ENCODE measurements at regions not wholly inside any gene's neighbourhood (a gene's known extent, or its start where the extent isn't known, plus 50 kb on each side); places are given as distances from the start of the nearest gene placed in this dataset.
A peak's percentile ranks its signal among the peaks of the same experiment; 100 is the strongest.

DNA sequence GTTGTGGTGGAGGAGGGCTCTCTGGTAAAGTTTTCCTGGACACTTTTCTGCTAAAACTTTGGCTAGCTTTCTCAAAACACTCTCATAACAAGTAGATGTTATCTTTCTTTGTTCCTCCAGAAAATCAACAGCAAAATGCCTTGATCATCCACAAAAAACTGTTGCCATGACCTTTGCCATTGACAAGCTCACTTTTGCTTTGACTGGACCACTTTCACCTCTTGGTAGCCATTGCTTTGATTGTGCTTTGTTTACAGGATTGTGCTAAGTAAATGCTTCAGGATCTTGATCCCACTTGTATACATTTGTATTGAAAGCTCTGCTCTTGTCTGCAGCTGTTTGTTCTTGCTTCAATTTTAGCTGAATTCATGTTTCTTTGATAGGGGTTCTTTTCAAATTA is 143.9 kb upstream of the NR3C1 start (continued):
- peak; percentile 49; the same call in 1 of the 2 replicates for TF ChIP-seq ZNF878 (CRISPR knock-in tag; IDR thresholded peaks at IDR 0.05)
- TF ChIP-seq, protein P1, sequence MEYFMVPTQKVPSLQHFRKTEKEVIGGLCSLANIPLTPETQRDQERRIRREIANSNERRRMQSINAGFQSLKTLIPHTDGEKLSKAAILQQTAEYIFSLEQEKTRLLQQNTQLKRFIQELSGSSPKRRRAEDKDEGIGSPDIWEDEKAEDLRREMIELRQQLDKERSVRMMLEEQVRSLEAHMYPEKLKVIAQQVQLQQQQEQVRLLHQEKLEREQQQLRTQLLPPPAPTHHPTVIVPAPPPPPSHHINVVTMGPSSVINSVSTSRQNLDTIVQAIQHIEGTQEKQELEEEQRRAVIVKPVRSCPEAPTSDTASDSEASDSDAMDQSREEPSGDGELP (IDR thresholded peaks at IDR 0.05; ENCODE audit: borderline replicate concordance, low read depth) = 0 out of 2 replicates have a peak, but pooled peaks have one; percentile 27
- TF ChIP-seq, protein P2, sequence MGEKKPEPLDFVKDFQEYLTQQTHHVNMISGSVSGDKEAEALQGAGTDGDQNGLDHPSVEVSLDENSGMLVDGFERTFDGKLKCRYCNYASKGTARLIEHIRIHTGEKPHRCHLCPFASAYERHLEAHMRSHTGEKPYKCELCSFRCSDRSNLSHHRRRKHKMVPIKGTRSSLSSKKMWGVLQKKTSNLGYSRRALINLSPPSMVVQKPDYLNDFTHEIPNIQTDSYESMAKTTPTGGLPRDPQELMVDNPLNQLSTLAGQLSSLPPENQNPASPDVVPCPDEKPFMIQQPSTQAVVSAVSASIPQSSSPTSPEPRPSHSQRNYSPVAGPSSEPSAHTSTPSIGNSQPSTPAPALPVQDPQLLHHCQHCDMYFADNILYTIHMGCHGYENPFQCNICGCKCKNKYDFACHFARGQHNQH (CRISPR knock-in tag; IDR thresholded peaks at IDR 0.05) = peak; percentile 93
- no peak; the same call in 1 of the 2 replicates for TF ChIP-seq SPEN (CRISPR knock-in tag; IDR thresholded peaks at IDR 0.05; ENCODE audit: low read depth)
- TF ChIP-seq FOXA1 (IDR thresholded peaks at IDR 0.05) = peak; percentile 79
- TF ChIP-seq FOXA1 (CRISPR knock-in tag; IDR thresholded peaks at IDR 0.05) = peak; percentile 92
- no peak for TF ChIP-seq MLLT10 (CRISPR knock-in tag; IDR thresholded peaks at IDR 0.05)
- peak; percentile 99 for TF ChIP-seq SOX5 (CRISPR knock-in tag; IDR thresholded peaks at IDR 0.05; ENCODE audit: borderline replicate concordance)
- no peak for TF ChIP-seq ZNF431 (CRISPR knock-in tag; IDR thresholded peaks at IDR 0.05; ENCODE audit: borderline replicate concordance, low read depth)
- TF ChIP-seq RARA (CRISPR knock-in tag; IDR thresholded peaks at IDR 0.05) = peak; percentile 98
- TF ChIP-seq KLF13 (CRISPR knock-in tag; IDR thresholded peaks at IDR 0.05) = no peak
- TF ChIP-seq, protein P3, sequence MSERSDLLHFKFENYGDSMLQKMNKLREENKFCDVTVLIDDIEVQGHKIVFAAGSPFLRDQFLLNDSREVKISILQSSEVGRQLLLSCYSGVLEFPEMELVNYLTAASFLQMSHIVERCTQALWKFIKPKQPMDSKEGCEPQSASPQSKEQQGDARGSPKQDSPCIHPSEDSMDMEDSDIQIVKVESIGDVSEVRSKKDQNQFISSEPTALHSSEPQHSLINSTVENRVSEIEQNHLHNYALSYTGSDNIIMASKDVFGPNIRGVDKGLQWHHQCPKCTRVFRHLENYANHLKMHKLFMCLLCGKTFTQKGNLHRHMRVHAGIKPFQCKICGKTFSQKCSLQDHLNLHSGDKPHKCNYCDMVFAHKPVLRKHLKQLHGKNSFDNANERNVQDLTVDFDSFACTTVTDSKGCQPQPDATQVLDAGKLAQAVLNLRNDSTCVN (CRISPR knock-in tag; IDR thresholded peaks at IDR 0.05; ENCODE audit: borderline replicate concordance) = peak; percentile 73; the same call in 1 of the 2 replicates
- TF ChIP-seq ZBTB20 (CRISPR knock-in tag; IDR thresholded peaks at IDR 0.05; ENCODE audit: borderline replicate concordance, low read depth) = peak; percentile 94; the same call in 1 of the 2 replicates
- TF ChIP-seq RCOR2 (CRISPR knock-in tag; IDR thresholded peaks at IDR 0.05) = peak; percentile 95
- TF ChIP-seq GATA4 (IDR thresholded peaks at IDR 0.05; ENCODE audit: borderline replicate concordance, low read depth) = peak; percentile 78; the same call in 1 of the 2 replicates
- TF ChIP-seq, protein P4, sequence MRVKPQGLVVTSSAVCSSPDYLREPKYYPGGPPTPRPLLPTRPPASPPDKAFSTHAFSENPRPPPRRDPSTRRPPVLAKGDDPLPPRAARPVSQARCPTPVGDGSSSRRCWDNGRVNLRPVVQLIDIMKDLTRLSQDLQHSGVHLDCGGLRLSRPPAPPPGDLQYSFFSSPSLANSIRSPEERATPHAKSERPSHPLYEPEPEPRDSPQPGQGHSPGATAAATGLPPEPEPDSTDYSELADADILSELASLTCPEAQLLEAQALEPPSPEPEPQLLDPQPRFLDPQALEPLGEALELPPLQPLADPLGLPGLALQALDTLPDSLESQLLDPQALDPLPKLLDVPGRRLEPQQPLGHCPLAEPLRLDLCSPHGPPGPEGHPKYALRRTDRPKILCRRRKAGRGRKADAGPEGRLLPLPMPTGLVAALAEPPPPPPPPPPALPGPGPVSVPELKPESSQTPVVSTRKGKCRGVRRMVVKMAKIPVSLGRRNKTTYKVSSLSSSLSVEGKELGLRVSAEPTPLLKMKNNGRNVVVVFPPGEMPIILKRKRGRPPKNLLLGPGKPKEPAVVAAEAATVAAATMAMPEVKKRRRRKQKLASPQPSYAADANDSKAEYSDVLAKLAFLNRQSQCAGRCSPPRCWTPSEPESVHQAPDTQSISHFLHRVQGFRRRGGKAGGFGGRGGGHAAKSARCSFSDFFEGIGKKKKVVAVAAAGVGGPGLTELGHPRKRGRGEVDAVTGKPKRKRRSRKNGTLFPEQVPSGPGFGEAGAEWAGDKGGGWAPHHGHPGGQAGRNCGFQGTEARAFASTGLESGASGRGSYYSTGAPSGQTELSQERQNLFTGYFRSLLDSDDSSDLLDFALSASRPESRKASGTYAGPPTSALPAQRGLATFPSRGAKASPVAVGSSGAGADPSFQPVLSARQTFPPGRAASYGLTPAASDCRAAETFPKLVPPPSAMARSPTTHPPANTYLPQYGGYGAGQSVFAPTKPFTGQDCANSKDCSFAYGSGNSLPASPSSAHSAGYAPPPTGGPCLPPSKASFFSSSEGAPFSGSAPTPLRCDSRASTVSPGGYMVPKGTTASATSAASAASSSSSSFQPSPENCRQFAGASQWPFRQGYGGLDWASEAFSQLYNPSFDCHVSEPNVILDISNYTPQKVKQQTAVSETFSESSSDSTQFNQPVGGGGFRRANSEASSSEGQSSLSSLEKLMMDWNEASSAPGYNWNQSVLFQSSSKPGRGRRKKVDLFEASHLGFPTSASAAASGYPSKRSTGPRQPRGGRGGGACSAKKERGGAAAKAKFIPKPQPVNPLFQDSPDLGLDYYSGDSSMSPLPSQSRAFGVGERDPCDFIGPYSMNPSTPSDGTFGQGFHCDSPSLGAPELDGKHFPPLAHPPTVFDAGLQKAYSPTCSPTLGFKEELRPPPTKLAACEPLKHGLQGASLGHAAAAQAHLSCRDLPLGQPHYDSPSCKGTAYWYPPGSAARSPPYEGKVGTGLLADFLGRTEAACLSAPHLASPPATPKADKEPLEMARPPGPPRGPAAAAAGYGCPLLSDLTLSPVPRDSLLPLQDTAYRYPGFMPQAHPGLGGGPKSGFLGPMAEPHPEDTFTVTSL (CRISPR knock-in tag; IDR thresholded peaks at IDR 0.05; ENCODE audit: borderline replicate concordance) = peak; percentile 93
- peak; percentile 60; the same call in 1 of the 2 replicates for TF ChIP-seq TCF7L2 (IDR thresholded peaks at IDR 0.05; ENCODE audit: low read depth, low read length)
- no peak for TF ChIP-seq SRF (IDR thresholded peaks at IDR 0.05; ENCODE audit: low read depth, low read length)
- peak; percentile 59; the same call in 1 of the 2 replicates for TF ChIP-seq ZNF747 (CRISPR knock-in tag; IDR thresholded peaks at IDR 0.05; ENCODE audit: borderline replicate concordance)
- TF ChIP-seq, protein P5, sequence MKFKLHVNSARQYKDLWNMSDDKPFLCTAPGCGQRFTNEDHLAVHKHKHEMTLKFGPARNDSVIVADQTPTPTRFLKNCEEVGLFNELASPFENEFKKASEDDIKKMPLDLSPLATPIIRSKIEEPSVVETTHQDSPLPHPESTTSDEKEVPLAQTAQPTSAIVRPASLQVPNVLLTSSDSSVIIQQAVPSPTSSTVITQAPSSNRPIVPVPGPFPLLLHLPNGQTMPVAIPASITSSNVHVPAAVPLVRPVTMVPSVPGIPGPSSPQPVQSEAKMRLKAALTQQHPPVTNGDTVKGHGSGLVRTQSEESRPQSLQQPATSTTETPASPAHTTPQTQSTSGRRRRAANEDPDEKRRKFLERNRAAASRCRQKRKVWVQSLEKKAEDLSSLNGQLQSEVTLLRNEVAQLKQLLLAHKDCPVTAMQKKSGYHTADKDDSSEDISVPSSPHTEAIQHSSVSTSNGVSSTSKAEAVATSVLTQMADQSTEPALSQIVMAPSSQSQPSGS (CRISPR knock-in tag; IDR thresholded peaks at IDR 0.05) = peak; percentile 72; the same call in 1 of the 2 replicates

All from HepG2 (cell line).